Right atrium auricular region (tissue), 2 donors: ENCODE measurements at regions not wholly inside any gene's neighbourhood (a gene's known extent, or its start where the extent isn't known, plus 50 kb on each side); places are given as distances from the start of the nearest gene placed in this dataset.

Experiments used
- DNase-seq: peaks from one replicate; pipeline ENCODE4 v3.0.0-alpha.2; 2019; ENCODE audit warnings: low spot score
- H3K27ac ChIP-seq, 2 donors: fragments of 200-600 bp; sonication (generic); 1 replicate in 1 of 2; 2 replicates in 1 of 2; pipeline ENCODE4 v1.5.1; 2016 to 2019
- H3K27me3 ChIP-seq, 2 donors: fragments of 200-600 bp; sonication (generic); one replicate each; pipeline versions ENCODE4 v1.5.1 to v1.6.0; 2017 to 2019
- H3K36me3 ChIP-seq: fragments of 200-600 bp; sonication (generic); one replicate; pipeline ENCODE4 v1.5.1; 2016
- H3K4me1 ChIP-seq, 2 donors: fragments of 200-600 bp; sonication (generic); one replicate each; pipeline versions ENCODE4 v1.5.1 to v1.6.0; 2017 to 2019
- H3K4me3 ChIP-seq, 2 donors: fragments of 200-600 bp; sonication (generic); 1 replicate in 1 of 2; 2 replicates in 1 of 2; pipeline ENCODE4 v1.5.1; 2017 to 2019; ENCODE audit warnings: mild to moderate bottlenecking in 1 of 2, moderate library complexity in 1 of 2
- H3K9me3 ChIP-seq, 2 donors: fragments of 200-600 bp; sonication (generic); one replicate each; pipeline ENCODE4 v1.5.1; 2019
- TF ChIP-seq, protein P1 (sequence below), 2 donors: fragments of 200-600 bp; sonication (generic); IDR thresholded peaks; one replicate each; pipeline ENCODE4 v1.5.1; 2019; ENCODE audit warnings: antibody characterized with exemption in 2 of 2

DNA sequence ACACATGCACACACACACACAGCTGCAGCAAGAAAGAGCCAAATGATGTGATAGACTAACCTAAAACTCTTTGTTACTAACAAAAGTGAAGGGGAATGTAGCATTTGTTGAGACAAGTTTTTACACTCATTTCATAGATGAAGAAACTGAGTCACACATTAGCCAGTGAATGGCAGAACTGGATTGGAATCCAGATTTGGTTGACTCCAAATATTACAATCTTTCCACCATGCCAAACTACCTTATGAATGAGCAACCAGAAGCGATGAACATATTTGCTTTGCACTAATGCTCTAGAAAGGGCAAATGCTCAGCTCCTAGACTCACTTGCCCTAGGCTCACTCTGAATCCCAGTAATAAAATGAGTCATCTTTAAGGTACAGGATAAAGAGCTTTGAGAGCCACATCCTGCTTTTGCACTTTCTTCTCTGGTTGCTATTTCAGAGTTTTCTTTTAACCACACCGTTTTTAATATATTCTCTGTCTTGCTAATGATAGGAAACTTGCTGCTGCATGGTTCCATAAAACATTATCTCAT is 111.9 kb downstream of the GPAM start:
- TF ChIP-seq, protein P1, sequence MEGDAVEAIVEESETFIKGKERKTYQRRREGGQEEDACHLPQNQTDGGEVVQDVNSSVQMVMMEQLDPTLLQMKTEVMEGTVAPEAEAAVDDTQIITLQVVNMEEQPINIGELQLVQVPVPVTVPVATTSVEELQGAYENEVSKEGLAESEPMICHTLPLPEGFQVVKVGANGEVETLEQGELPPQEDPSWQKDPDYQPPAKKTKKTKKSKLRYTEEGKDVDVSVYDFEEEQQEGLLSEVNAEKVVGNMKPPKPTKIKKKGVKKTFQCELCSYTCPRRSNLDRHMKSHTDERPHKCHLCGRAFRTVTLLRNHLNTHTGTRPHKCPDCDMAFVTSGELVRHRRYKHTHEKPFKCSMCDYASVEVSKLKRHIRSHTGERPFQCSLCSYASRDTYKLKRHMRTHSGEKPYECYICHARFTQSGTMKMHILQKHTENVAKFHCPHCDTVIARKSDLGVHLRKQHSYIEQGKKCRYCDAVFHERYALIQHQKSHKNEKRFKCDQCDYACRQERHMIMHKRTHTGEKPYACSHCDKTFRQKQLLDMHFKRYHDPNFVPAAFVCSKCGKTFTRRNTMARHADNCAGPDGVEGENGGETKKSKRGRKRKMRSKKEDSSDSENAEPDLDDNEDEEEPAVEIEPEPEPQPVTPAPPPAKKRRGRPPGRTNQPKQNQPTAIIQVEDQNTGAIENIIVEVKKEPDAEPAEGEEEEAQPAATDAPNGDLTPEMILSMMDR (IDR thresholded peaks at IDR 0.05), result no peak
- Histone ChIP-seq H3K4me1 (no peaks in the 10 kb centered on the region), H3K9me3 (no peaks in the 10 kb centered on the region), H3K36me3 (no peaks in the 10 kb centered on the region), H3K4me3 (no peak overlapping the region), H3K27ac (no peak overlapping the region), H3K27me3 (no peaks in the 10 kb centered on the region)
- no peak for DNase-seq

DNA sequence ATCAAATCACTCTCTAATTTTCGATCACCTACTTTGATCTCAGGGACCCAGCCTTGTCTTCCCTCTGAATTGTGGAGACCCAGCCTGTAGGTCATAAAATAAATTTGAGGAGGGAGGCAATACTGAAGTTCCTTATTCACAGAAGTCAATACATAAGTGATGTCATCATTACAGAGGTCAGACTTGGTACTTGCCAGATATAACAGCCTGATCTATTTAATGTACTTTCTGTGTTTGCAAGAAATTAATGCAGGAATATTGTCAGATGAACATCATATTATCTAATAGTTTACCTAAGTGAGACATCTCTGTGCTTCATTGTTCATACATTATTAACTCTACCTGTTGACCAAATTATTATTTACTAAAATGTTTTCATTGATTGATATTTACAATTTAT is 105.6 kb downstream of the GPAM start:
- no peaks in the 10 kb centered on the region for H3K27me3 ChIP-seq
- no peaks in the 10 kb centered on the region for H3K36me3 ChIP-seq
- no peaks in the 10 kb centered on the region for H3K9me3 ChIP-seq
- DNase-seq, result no peak
- TF ChIP-seq, protein P1 (IDR thresholded peaks at IDR 0.05), result no peak
- peaks cover 0 to 11% of the 10 kb centered on the region in 2 donors for H3K4me1 ChIP-seq
- H3K4me3 ChIP-seq, result no peak overlapping the region
- no peak overlapping the region for H3K27ac ChIP-seq

DNA sequence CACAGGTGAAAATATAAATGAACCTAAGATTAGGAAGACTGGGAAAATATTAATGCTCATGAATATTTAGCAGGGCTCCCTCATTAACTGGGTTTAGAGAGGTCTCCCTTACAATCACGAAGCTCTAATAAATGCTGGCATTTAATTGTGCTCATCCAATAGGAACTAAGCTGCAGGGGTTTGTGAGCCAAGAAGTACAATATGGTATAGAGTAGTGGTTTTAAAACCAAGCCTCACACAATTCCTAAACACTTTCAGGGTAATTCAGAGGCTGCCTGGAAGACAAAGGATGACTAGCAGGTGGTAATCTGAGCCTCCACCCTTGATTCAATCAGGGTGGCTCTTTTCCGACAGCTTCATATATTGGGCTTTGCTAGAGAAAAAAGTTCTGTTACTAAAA is 103.3 kb downstream of the GPAM start:
- Histone ChIP-seq H3K4me1 (peaks cover 0 to 11% of the 10 kb centered on the region in 2 donors), H3K9me3 (no peaks in the 10 kb centered on the region), H3K36me3 (no peaks in the 10 kb centered on the region), H3K27me3 (no peaks in the 10 kb centered on the region), H3K4me3 (no peak overlapping the region), H3K27ac (no peak overlapping the region)
- no peak for DNase-seq
- TF ChIP-seq, protein P1 (IDR thresholded peaks at IDR 0.05), result no peak

DNA sequence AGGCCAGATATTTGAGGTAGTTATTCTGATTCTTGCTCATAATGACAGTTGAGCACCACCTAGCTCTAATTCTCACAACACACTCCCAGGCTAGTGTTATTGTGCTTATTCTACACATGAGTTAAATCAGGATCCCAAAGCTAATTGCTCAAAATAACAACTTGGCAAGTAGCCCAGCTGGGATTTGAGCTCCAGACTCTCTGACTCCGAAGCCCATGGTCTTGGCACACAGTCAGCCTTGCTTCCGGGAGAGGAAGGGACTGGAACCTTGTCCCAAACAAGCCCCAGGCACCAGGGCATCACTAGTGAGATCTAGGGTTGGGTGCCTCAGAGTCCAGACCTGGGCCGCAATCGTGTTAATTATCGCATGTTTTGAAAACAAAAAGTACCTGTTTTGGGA is 101.4 kb downstream of the GPAM start:
- Histone ChIP-seq H3K27me3 (no peaks in the 10 kb centered on the region), H3K9me3 (no peaks in the 10 kb centered on the region), H3K4me3 (no peak overlapping the region), H3K36me3 (no peaks in the 10 kb centered on the region), H3K4me1 (peaks cover 0 to 11% of the 10 kb centered on the region in 2 donors), H3K27ac (no peak overlapping the region)
- TF ChIP-seq, protein P1 (IDR thresholded peaks at IDR 0.05), result no peak
- DNase-seq, result no peak

DNA sequence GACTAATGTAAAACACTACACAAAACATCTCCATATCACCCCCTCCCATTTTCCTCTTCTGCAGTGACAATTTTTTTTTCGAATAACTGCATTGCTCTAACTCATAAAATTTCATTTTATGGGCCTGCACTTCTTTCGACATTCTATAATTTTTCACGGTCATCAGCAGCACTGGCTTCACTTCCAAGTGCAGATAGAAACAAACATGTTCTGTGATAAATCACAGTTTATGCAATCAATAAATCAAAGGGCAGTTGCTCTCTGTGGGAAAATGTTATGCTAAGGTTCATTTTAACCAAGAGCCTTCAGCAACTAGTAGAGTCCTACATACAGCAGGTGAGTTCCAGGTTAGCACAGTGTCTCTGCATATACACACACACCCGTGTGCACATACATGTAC is 100.1 kb downstream of the GPAM start:
- no peak overlapping the region for H3K4me3 ChIP-seq
- no peaks in the 10 kb centered on the region for H3K36me3 ChIP-seq
- no peaks in the 10 kb centered on the region for H3K27me3 ChIP-seq
- TF ChIP-seq, protein P1 (IDR thresholded peaks at IDR 0.05), result no peak
- H3K4me1 ChIP-seq, result peaks cover 0 to 11% of the 10 kb centered on the region in 2 donors
- no peak overlapping the region for H3K27ac ChIP-seq
- H3K9me3 ChIP-seq, result no peaks in the 10 kb centered on the region
- no peak for DNase-seq

DNA sequence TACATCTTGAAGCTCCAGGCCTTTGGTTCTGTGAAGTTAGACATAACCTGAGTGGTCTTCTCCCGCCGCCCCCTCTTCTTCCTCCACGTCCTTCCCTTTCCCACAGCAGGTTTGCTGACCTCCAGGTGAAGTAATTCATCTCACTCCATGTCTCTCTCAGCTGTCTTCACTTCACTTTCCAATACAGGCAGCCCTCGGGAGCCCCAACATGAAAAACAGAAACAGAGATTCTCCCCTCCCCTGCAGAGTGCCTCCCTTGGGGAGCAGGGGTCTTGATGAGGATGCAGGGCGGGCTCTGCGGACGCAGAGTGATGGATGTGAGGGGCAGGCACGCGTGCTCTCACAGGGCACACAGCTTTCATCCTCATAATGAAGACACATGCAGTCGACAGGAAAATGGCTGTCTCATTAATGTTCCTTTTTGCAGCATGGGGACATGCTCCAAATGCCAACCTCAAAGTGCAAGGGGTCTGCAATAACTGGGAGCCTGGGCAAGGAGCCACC is 95.6 kb downstream of the GPAM start:
- Histone ChIP-seq H3K27me3 (no peaks in the 10 kb centered on the region), H3K9me3 (no peaks in the 10 kb centered on the region), H3K36me3 (no peaks in the 10 kb centered on the region), H3K4me3 (no peak overlapping the region), H3K4me1 (no peaks in the 10 kb centered on the region), H3K27ac (no peak overlapping the region)
- DNase-seq, result no peak
- TF ChIP-seq, protein P1 (IDR thresholded peaks at IDR 0.05), result no peak
